SU-DHL-6 (cell line): ENCODE measurements at regions not wholly inside any gene's neighbourhood (a gene's known extent, or its start where the extent isn't known, plus 50 kb on each side); places are given as distances from the start of the nearest gene placed in this dataset.

Experiments
- H2AFZ ChIP-seq: fragments of 200-600 bp; sonication (generic); 2 replicates; pipeline ENCODE4 v1.6.1; 2014; ENCODE audit warnings: low read depth, mild to moderate bottlenecking, moderate library complexity, mixed read lengths, antibody characterized with exemption, low read length; ENCODE audit not compliant: severe bottlenecking
- H3F3A ChIP-seq: fragments of 200-600 bp; shearing (Covaris generic); 2 replicates; pipeline ENCODE4 v1.6.0; 2016; ENCODE audit warnings: antibody characterized with exemption, mild to moderate bottlenecking; ENCODE audit not compliant: insufficient read depth
- H3K27ac ChIP-seq: fragments of 200-600 bp; sonication (generic); 2 replicates; pipeline ENCODE4 v1.5.1; 2016; ENCODE audit warnings: low read depth, mild to moderate bottlenecking, low read length, moderate library complexity, mixed read lengths
- H3K27me3 ChIP-seq: fragments of 200-600 bp; sonication (generic), shearing (Covaris generic); 2 replicates; pipeline ENCODE4 v1.6.0; 2014; ENCODE audit warnings: mild to moderate bottlenecking, low read length
- H3K36me3 ChIP-seq: fragments of 200-600 bp; sonication (generic); 2 replicates; pipeline ENCODE4 v1.6.1; 2014; ENCODE audit warnings: mild to moderate bottlenecking, low read length, mixed read lengths
- H3K4me2 ChIP-seq: fragments of 300-600, 200-600 bp; shearing (Covaris generic), sonication (generic); 2 replicates; pipeline ENCODE4 v1.6.0; 2014; ENCODE audit warnings: low read length, low read depth, mild to moderate bottlenecking; ENCODE audit not compliant: poor library complexity, severe bottlenecking
- H3K4me3 ChIP-seq: fragments of 200-600 bp; sonication (generic); 2 replicates; pipeline ENCODE4 v1.5.1; 2014; ENCODE audit warnings: antibody characterized with exemption, low read length, mild to moderate bottlenecking, mixed read lengths; ENCODE audit not compliant: insufficient read depth, poor library complexity, severe bottlenecking
- H3K79me2 ChIP-seq: fragments of 200-600 bp; sonication (generic); 2 replicates; pipeline ENCODE4 v1.6.1; 2014; ENCODE audit warnings: mild to moderate bottlenecking, low read length, moderate library complexity; ENCODE audit not compliant: insufficient read depth
- H3K9ac ChIP-seq: fragments of 200-600 bp; sonication (generic); 2 replicates; pipeline ENCODE4 v1.7.0; 2014; ENCODE audit warnings: mild to moderate bottlenecking, low read length
- H3K9me2 ChIP-seq: fragments of 200-600 bp; sonication (generic); replicated peaks from 2 replicates; pipeline ENCODE4 v1.6.1; 2014; ENCODE audit warnings: low read length; ENCODE audit not compliant: insufficient read depth
- H3K9me3 ChIP-seq: fragments of 200-600 bp; sonication (generic); 2 replicates; pipeline ENCODE4 v1.6.1; 2014; ENCODE audit warnings: low read length, mixed read lengths; ENCODE audit not compliant: insufficient read depth
- H4K20me1 ChIP-seq: fragments of 200-600 bp; sonication (generic); 2 replicates; pipeline ENCODE4 v1.6.1; 2014; ENCODE audit warnings: low read depth, mild to moderate bottlenecking, antibody characterized with exemption, low read length, moderate library complexity, mixed read lengths
- EZH2phosphoT487 ChIP-seq: fragments of 200-600 bp; sonication (generic), shearing (Covaris generic); conservative IDR thresholded peaks from 2 replicates; pipeline ENCODE4 v1.6.1; 2018; ENCODE audit warnings: mild to moderate bottlenecking, antibody characterized with exemption, low read length, moderate library complexity, mixed read lengths
- TF ChIP-seq, protein P1 (sequence below): fragments of 200-600 bp; sonication (generic); IDR thresholded peaks from one replicate; pipeline ENCODE4 v1.5.1; 2017; ENCODE audit warnings: antibody characterized with exemption, mild to moderate bottlenecking, low read length, moderate library complexity; ENCODE audit not compliant: insufficient read depth, poor library complexity, severe bottlenecking

DNA sequence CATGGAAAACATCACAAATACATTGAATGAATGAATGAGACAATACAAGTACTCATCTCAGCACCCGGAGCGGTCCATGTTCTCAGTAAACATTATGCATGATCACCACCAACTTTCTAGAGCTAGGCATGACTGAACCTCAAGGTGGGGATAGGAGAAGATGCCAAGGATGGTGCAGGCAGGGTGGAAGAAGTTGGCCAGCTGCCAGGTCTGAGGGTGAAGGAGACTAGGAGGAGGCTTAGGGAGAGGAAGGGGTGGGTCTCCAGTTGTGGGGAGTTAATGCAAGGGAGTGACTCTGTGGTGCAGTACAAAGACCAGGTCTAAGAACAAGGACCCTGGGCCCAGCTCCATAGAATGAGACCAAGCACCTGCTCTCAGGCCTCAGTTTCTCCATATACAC lies 91.7 kb downstream of the MATN1 start:
- Histone ChIP-seq H3K27ac (no peak overlapping the region), H3K36me3 (no peaks in the 10 kb centered on the region), H4K20me1 (no peaks in the 10 kb centered on the region), H3K9me2 (no peaks in the 10 kb centered on the region), H3K4me2 (no peak overlapping the region), H3F3A (no peaks in the 10 kb centered on the region), H3K9ac (no peak overlapping the region), H3K9me3 (0 out of 2 replicates have a peak, but pooled peaks cover 8% of the 10 kb centered on the region), H3K4me3 (no peak overlapping the region), H3K27me3 (no peaks in the 10 kb centered on the region), H3K79me2 (no peaks in the 10 kb centered on the region), H2AFZ (no peak overlapping the region)
- TF ChIP-seq, protein P1, sequence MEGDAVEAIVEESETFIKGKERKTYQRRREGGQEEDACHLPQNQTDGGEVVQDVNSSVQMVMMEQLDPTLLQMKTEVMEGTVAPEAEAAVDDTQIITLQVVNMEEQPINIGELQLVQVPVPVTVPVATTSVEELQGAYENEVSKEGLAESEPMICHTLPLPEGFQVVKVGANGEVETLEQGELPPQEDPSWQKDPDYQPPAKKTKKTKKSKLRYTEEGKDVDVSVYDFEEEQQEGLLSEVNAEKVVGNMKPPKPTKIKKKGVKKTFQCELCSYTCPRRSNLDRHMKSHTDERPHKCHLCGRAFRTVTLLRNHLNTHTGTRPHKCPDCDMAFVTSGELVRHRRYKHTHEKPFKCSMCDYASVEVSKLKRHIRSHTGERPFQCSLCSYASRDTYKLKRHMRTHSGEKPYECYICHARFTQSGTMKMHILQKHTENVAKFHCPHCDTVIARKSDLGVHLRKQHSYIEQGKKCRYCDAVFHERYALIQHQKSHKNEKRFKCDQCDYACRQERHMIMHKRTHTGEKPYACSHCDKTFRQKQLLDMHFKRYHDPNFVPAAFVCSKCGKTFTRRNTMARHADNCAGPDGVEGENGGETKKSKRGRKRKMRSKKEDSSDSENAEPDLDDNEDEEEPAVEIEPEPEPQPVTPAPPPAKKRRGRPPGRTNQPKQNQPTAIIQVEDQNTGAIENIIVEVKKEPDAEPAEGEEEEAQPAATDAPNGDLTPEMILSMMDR, result no peak
- no peak for TF ChIP-seq EZH2phosphoT487

DNA sequence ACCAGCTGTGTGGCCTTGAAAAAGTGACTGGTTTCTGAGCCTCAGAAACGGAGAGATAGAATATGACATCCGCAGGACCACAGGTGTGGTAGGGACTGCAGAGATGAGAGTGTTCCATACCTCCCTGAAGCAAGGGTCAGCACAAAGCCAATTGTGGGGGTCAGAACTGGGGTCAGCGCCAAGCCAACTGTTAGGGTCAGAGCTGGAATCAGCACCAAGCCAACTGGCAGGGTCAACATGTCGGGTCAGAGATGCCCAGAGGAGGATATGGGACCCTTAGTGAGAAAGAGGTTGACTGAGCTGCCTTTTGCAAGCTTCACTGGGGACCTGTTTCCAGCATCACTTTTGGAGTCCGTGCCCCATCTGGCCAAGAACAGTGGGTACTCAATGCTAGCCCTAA lies 93.9 kb downstream of the MATN1 start:
- Histone ChIP-seq H2AFZ (no peak overlapping the region), H4K20me1 (no peaks in the 10 kb centered on the region), H3K27me3 (no peaks in the 10 kb centered on the region), H3K9ac (no peak overlapping the region), H3F3A (no peaks in the 10 kb centered on the region), H3K9me2 (no peaks in the 10 kb centered on the region), H3K9me3 (0 out of 2 replicates have a peak, but pooled peaks cover 8% of the 10 kb centered on the region), H3K4me3 (no peak overlapping the region), H3K36me3 (no peaks in the 10 kb centered on the region), H3K4me2 (no peak overlapping the region), H3K79me2 (no peaks in the 10 kb centered on the region), H3K27ac (no peak overlapping the region)
- TF ChIP-seq, protein P1, result no peak
- no peak for TF ChIP-seq EZH2phosphoT487

DNA sequence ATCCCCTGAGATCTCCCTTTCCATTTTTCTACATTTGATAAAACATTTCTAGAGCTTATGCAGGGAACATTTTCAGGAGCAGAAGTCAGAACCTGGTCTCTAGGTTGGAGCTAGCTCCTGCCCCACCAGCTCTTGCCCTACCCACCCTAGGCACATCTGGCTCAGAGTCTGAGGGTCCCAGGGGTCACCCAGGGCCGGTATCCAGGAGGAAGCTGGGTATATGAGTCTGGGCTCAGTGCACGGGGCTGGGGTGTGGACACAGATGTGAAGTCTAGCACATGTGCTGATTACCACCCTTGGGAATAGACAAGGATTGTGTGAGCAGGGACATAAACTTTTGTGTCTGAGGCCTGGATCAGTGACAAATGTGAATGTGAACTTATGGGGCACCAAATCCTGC lies 95.4 kb downstream of the MATN1 start:
- Histone ChIP-seq H2AFZ (no peak overlapping the region), H4K20me1 (no peaks in the 10 kb centered on the region), H3K4me2 (no peak overlapping the region), H3K27me3 (no peaks in the 10 kb centered on the region), H3K9me2 (no peaks in the 10 kb centered on the region), H3K79me2 (no peaks in the 10 kb centered on the region), H3K9ac (no peak overlapping the region), H3K9me3 (peaks cover 17% of the 10 kb centered on the region; the same call in 1 of the 2 replicates), H3K36me3 (no peaks in the 10 kb centered on the region), H3K4me3 (no peak overlapping the region), H3F3A (no peaks in the 10 kb centered on the region), H3K27ac (no peak overlapping the region)
- TF ChIP-seq, protein P1, result no peak
- no peak for TF ChIP-seq EZH2phosphoT487
